GM23248 (cell line): ENCODE measurements at regions not wholly inside any gene's neighbourhood (a gene's known extent, or its start where the extent isn't known, plus 50 kb on each side); places are given as distances from the start of the nearest gene placed in this dataset.
A peak's percentile ranks its signal among the peaks of the same experiment; 100 is the strongest.

Source experiments
- DNase-seq: peaks from one replicate; pipeline ENCODE4 v3.0.0-alpha.2; 2015
- H2AFZ ChIP-seq: fragments of 200-600 bp; sonication (generic); 2 replicates; pipeline ENCODE4 v1.6.1; 2016; ENCODE audit warnings: antibody characterized with exemption
- H3F3A ChIP-seq: fragments of 200-600 bp; sonication (generic); 2 replicates; pipeline ENCODE4 v1.6.1; 2016; ENCODE audit warnings: mild to moderate bottlenecking, antibody characterized with exemption, mixed run types; ENCODE audit not compliant: insufficient read depth
- H3K27ac ChIP-seq: fragments of 200-600 bp; sonication (generic); 2 replicates; pipeline ENCODE4 v1.5.1; 2016; ENCODE audit warnings: mild to moderate bottlenecking
- H3K27me3 ChIP-seq: fragments of 200-600 bp; sonication (generic); replicated peaks from 2 replicates; pipeline ENCODE4 v1.6.1; 2016; ENCODE audit warnings: mild to moderate bottlenecking; ENCODE audit not compliant: insufficient read depth
- H3K36me3 ChIP-seq: fragments of 200-600 bp; sonication (generic); 2 replicates; pipeline ENCODE4 v1.6.1; 2016; ENCODE audit warnings: low read depth, mild to moderate bottlenecking
- H3K4me1 ChIP-seq: fragments of 200-600 bp; sonication (generic); 2 replicates; pipeline ENCODE4 v1.6.1; 2016; ENCODE audit warnings: mild to moderate bottlenecking; ENCODE audit not compliant: insufficient read depth
- H3K4me2 ChIP-seq: fragments of 200-600 bp; sonication (generic); one replicate; pipeline ENCODE4 v1.6.1; 2016; ENCODE audit warnings: mild to moderate bottlenecking; ENCODE audit not compliant: unreplicated experiment
- H3K4me3 ChIP-seq: fragments of 200-600 bp; sonication (generic); 2 replicates; pipeline ENCODE4 v1.5.1; 2016; ENCODE audit warnings: mild to moderate bottlenecking
- H3K79me2 ChIP-seq: fragments of 200-600 bp; sonication (generic); 2 replicates; pipeline ENCODE4 v1.6.1; 2016; ENCODE audit warnings: mild to moderate bottlenecking; ENCODE audit not compliant: insufficient read depth
- H3K9ac ChIP-seq: fragments of 200-600 bp; sonication (generic); 2 replicates; pipeline ENCODE4 v1.6.1; 2016; ENCODE audit warnings: mild to moderate bottlenecking
- H3K9me2 ChIP-seq: fragments of 200-600 bp; sonication (generic); 2 replicates; pipeline ENCODE4 v1.6.1; 2016; ENCODE audit warnings: mixed run types, mild to moderate bottlenecking, moderate library complexity; ENCODE audit not compliant: insufficient read depth
- H3K9me3 ChIP-seq: fragments of 200-600 bp; sonication (generic); one replicate; pipeline ENCODE4 v1.6.1; 2017; ENCODE audit warnings: low read depth
- H4K20me1 ChIP-seq: fragments of 200-600 bp; sonication (generic); 2 replicates; pipeline ENCODE4 v1.6.0; 2016; ENCODE audit not compliant: insufficient read depth
- EZH2 ChIP-seq: fragments of 200-600 bp; sonication (generic); IDR thresholded peaks from 2 replicates; pipeline ENCODE4 v1.6.1; 2018; ENCODE audit warnings: antibody characterized with exemption, mild to moderate bottlenecking; ENCODE audit not compliant: insufficient read depth, poor library complexity, severe bottlenecking
- EZH2phosphoT487 ChIP-seq: fragments of 200-600 bp; sonication (generic); IDR thresholded peaks from 2 replicates; pipeline ENCODE4 v1.6.1; 2018; ENCODE audit warnings: antibody characterized with exemption, moderate library complexity, mild to moderate bottlenecking, low read depth; ENCODE audit not compliant: insufficient read depth
- WGBS, 2 experiments: methylation state at CpG; one replicate each; pipeline ENCODE4 v1.1.6; 2015 to 2017; ENCODE audit warnings: low lambda C conversion rate in 2 of 2, low coverage in 1 of 2; ENCODE audit errors: missing lambda C conversion rate in 2 of 2; 5-methylcytosine and 5-hydroxymethylcytosine counted together
- in situ Hi-C: fragments of 300-500 bp; cut with MboI; formaldehyde crosslinking; loops from 2 replicates; pipeline ENCODE4 v1.15.0; 2020

DNA sequence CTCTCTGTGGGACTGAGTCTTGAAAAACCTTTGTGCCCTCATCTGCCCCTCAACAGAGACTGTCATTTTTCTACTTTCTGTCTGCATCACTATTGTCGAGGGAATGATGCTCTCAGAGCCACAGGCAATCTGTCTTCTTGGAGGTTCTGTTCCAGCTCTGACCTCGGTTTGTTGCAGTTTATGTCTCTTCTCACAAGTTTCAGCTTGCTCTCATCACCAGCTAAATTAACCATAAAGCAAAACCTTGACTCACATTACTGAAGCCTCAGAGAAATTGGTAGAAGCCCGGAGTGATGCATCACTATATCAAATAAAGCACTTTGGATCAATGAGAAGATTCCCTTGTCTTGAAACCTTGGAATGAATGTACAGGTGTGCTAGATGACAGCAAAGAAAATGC, 60.6 kb upstream of the BLID start:
- 86 to 94% methylated on average over 3 of the region's 3 CpGs for WGBS, 2 experiments
- Histone ChIP-seq H3K9me2 (no peaks in the 10 kb centered on the region), H3K79me2 (peaks cover 87% of the 10 kb centered on the region), H3K4me2 (peak overlapping the region; percentile 96), H3F3A (peaks cover 91% of the 10 kb centered on the region), H3K36me3 (peaks cover 53% of the 10 kb centered on the region), H4K20me1 (no peaks in the 10 kb centered on the region), H3K9me3 (no peaks in the 10 kb centered on the region), H3K9ac (peak overlapping the region; percentile 92; the same call in 1 of the 2 replicates), H3K27ac (peak overlapping the region; percentile 89), H3K4me1 (peaks cover 67% of the 10 kb centered on the region), H3K27me3 (no peaks in the 10 kb centered on the region), H3K4me3 (peak overlapping the region; percentile 89), H2AFZ (no peak overlapping the region)
- TF ChIP-seq EZH2 (no peak), EZH2phosphoT487 (no peak)
- peak; percentile 39 for DNase-seq
- in situ Hi-C loops = no loop called here

- peaks cover 69% of the 10 kb centered on the region for H3K4me1 ChIP-seq
- peaks cover 92% of the 10 kb centered on the region for H3F3A ChIP-seq
- no peaks in the 10 kb centered on the region for H3K9me3 ChIP-seq
- H2AFZ ChIP-seq = no peak overlapping the region
- peak overlapping the region; percentile 96 for H3K4me2 ChIP-seq
- H3K9ac ChIP-seq = no peak overlapping the region
- 83 to 85% methylated on average over 3 of the region's 3 CpGs for WGBS, 2 experiments
- no peaks in the 10 kb centered on the region for H3K9me2 ChIP-seq
- H3K4me3 ChIP-seq = peak overlapping the region; percentile 89
- DNase-seq = peak; percentile 45
- no peaks in the 10 kb centered on the region for H4K20me1 ChIP-seq
- peaks cover 59% of the 10 kb centered on the region for H3K36me3 ChIP-seq
- no peaks in the 10 kb centered on the region for H3K27me3 ChIP-seq
- peak overlapping the region; percentile 89 for H3K27ac ChIP-seq
- in situ Hi-C loops = no loop called here
- peaks cover 99% of the 10 kb centered on the region for H3K79me2 ChIP-seq
- no peak for TF ChIP-seq EZH2phosphoT487
- no peak for TF ChIP-seq EZH2
These were observed 59.3 kb upstream of the BLID start for GRCh38 chr11:122175306-122175705.

DNA sequence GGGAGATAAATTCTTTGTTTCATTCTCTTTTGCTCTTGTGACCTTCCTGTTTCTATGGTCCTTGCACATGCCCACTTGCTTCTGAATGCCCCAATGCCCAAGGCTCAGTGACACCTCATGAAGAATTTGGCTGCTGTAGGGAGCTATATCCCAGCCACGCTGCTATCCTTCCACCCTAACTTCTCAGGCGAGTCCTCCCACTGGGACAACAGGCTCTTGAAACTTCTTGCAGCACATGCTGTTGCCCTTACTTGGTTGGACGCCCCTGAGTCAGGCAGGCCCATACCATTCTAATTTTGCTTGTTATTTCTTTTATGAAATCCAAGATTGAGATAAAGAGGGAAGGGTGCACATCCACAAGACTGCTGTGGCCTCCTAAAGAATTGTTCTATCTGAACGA, 57.6 kb upstream of the BLID start:
- H2AFZ ChIP-seq = no peak overlapping the region
- peaks cover 86% of the 10 kb centered on the region for H3K4me1 ChIP-seq
- H3K9me3 ChIP-seq = no peaks in the 10 kb centered on the region
- 81 to 92% methylated on average over 4 of the region's 4 CpGs for WGBS, 2 experiments
- TF ChIP-seq EZH2 (no peak), EZH2phosphoT487 (no peak)
- no peaks in the 10 kb centered on the region for H4K20me1 ChIP-seq
- H3K4me2 ChIP-seq = peak overlapping the region; percentile 96
- DNase-seq = peak; percentile 26
- H3K4me3 ChIP-seq = peak overlapping the region; percentile 89
- no peaks in the 10 kb centered on the region for H3K9me2 ChIP-seq
- H3K36me3 ChIP-seq = peaks cover 76% of the 10 kb centered on the region
- in situ Hi-C loops = no loop called here
- H3K79me2 ChIP-seq = peaks cover 100% of the 10 kb centered on the region
- no peak overlapping the region for H3K9ac ChIP-seq
- no peaks in the 10 kb centered on the region for H3K27me3 ChIP-seq
- peak overlapping the region; percentile 40 for H3K27ac ChIP-seq
- H3F3A ChIP-seq = peaks cover 93% of the 10 kb centered on the region

GRCh38 chr11:122173074-122173450, 57.0 kb upstream of the BLID start:
- Histone ChIP-seq H3K4me3 (peak overlapping the region; percentile 89), H3K4me1 (peaks cover 91% of the 10 kb centered on the region), H3K4me2 (peak overlapping the region; percentile 96), H3K9ac (no peak overlapping the region), H2AFZ (no peak overlapping the region), H4K20me1 (no peaks in the 10 kb centered on the region), H3F3A (peaks cover 91% of the 10 kb centered on the region), H3K79me2 (peaks cover 100% of the 10 kb centered on the region), H3K9me2 (no peaks in the 10 kb centered on the region), H3K27me3 (no peaks in the 10 kb centered on the region), H3K9me3 (no peaks in the 10 kb centered on the region), H3K36me3 (peaks cover 72% of the 10 kb centered on the region), H3K27ac (peak overlapping the region; percentile 40)
- DNase-seq = no peak
- TF ChIP-seq EZH2 (no peak), EZH2phosphoT487 (no peak)
- WGBS, 2 experiments = 97 to 100% methylated on average over 1 of the region's 1 CpG
- in situ Hi-C loops = no loop called here
